Keratinocyte (primary cell): ENCODE measurements at regions not wholly inside any gene's neighbourhood (a gene's known extent, or its start where the extent isn't known, plus 50 kb on each side); places are given as distances from the start of the nearest gene placed in this dataset.

Experiments used
- DNase-seq: peaks from one replicate; pipeline ENCODE4 v3.0.0-alpha.2; 2011; ENCODE audit warnings: low read depth, missing footprints, low spot score
- FAIRE-seq: peaks from 2 replicates; lab custom pipeline; 2011; peaks lifted over from hg19 to GRCh38; lab: Jason Lieb, UNC
- H2AFZ ChIP-seq: 2 replicates; pipeline ENCODE4 v1.6.0; 2012; ENCODE audit warnings: low read length, control low read depth, inconsistent platforms; ENCODE audit not compliant: control insufficient read depth
- H3K27ac ChIP-seq: 2 replicates; pipeline ENCODE4 v1.5.1; 2011; ENCODE audit warnings: low read length; ENCODE audit not compliant: control insufficient read depth, insufficient read depth
- H3K27me3 ChIP-seq: 3 replicates; pipeline ENCODE4 v1.6.0; 2011; ENCODE audit warnings: low read length; ENCODE audit not compliant: control insufficient read depth, insufficient read depth; ENCODE audit errors: extremely low read depth
- H3K36me3 ChIP-seq, 2 experiments: 2 replicates in 1 of 2; 3 replicates in 1 of 2; pipeline ENCODE4 v1.5.1; 2011; ENCODE audit warnings: low read length in 2 of 2, mild to moderate bottlenecking in 1 of 2; ENCODE audit not compliant: control insufficient read depth in 2 of 2, insufficient read depth in 2 of 2; ENCODE audit errors: extremely low read depth in 1 of 2
- H3K4me1 ChIP-seq: 3 replicates; pipeline ENCODE4 v1.5.1; 2011; ENCODE audit warnings: low read length; ENCODE audit not compliant: control insufficient read depth, insufficient read depth; ENCODE audit errors: extremely low read depth
- H3K4me2 ChIP-seq: 3 replicates; pipeline ENCODE4 v1.6.0; 2011; ENCODE audit warnings: low read depth, low read length; ENCODE audit not compliant: control insufficient read depth, insufficient read depth; ENCODE audit errors: extremely low read depth
- H3K4me3 ChIP-seq, 3 experiments: fragments of 200-600 bp in 1 of 3; sonication (generic) in 1 of 3; 2 replicates in 2 of 3; 3 replicates in 1 of 3; pipeline ENCODE4 v1.5.1; 2011 to 2016; ENCODE audit warnings: low read length in 3 of 3, mild to moderate bottlenecking in 3 of 3, control low read depth in 2 of 3, inconsistent platforms in 1 of 3, low read depth in 1 of 3, mixed read lengths in 1 of 3, mixed run types in 1 of 3, moderate library complexity in 1 of 3; ENCODE audit not compliant: control insufficient read depth in 2 of 3, insufficient read depth in 2 of 3; ENCODE audit errors: extremely low read depth in 1 of 3
- H3K79me2 ChIP-seq: 2 replicates; pipeline ENCODE4 v1.6.0; 2012; ENCODE audit warnings: low read length; ENCODE audit not compliant: control insufficient read depth, insufficient read depth
- H3K9ac ChIP-seq: 3 replicates; pipeline ENCODE4 v1.6.0; 2011; ENCODE audit warnings: low read length; ENCODE audit not compliant: control insufficient read depth, insufficient read depth; ENCODE audit errors: extremely low read depth
- H3K9me1 ChIP-seq: 3 replicates; pipeline ENCODE4 v1.6.0; 2011; ENCODE audit warnings: low read length; ENCODE audit not compliant: control insufficient read depth, insufficient read depth; ENCODE audit errors: extremely low read depth
- H3K9me3 ChIP-seq: 2 replicates; pipeline ENCODE4 v1.5.1; 2012; ENCODE audit warnings: low read depth, low read length; ENCODE audit not compliant: control insufficient read depth
- H4K20me1 ChIP-seq: 3 replicates; pipeline ENCODE4 v1.6.0; 2011; ENCODE audit warnings: low read length; ENCODE audit not compliant: control insufficient read depth, insufficient read depth; ENCODE audit errors: extremely low read depth
- EZH2 ChIP-seq: IDR thresholded peaks from one replicate; pipeline ENCODE4 v1.6.1; 2012; ENCODE audit warnings: inconsistent platforms, mild to moderate bottlenecking, low read length, moderate library complexity
- dilution Hi-C: fragments of 300-500 bp; cut with MboI; formaldehyde crosslinking; loops from one replicate; pipeline ENCODE4 v1.7.0; 2020; ENCODE audit warnings: low sequenced_read_pairs; ENCODE audit not compliant: extremely low pct_ligation_motif_present
- TF ChIP-seq, protein P1 (sequence below), 3 experiments: IDR thresholded peaks in 1 of 3; conservative IDR thresholded peaks in 1 of 3; optimal IDR thresholded peaks in 1 of 3; 2 replicates in 2 of 3; 3 replicates in 1 of 3; pipeline versions ENCODE3 to v1.5.1; 2011; ENCODE audit warnings: low read length in 3 of 3, mild to moderate bottlenecking in 3 of 3, moderate library complexity in 2 of 3, control low read depth in 1 of 3, inconsistent platforms in 1 of 3; ENCODE audit not compliant: insufficient read depth in 2 of 3; ENCODE audit errors: extremely low read depth in 1 of 3

- no peak overlapping the region for H3K27ac ChIP-seq
- no peaks in the 10 kb centered on the region for H3K9me1 ChIP-seq
- no peak overlapping the region for H3K9ac ChIP-seq
- H3K36me3 ChIP-seq = no peaks in the 10 kb centered on the region
- no peak overlapping the region for H2AFZ ChIP-seq
- H3K27me3 ChIP-seq = peaks cover 6% of the 10 kb centered on the region
- no peak for FAIRE-seq
- no peaks in the 10 kb centered on the region for H3K4me1 ChIP-seq
- DNase-seq = no peak
- no peaks in the 10 kb centered on the region for H3K79me2 ChIP-seq
- dilution Hi-C loops = no loop called here
- no peak for TF ChIP-seq EZH2
- TF ChIP-seq, protein P1, sequence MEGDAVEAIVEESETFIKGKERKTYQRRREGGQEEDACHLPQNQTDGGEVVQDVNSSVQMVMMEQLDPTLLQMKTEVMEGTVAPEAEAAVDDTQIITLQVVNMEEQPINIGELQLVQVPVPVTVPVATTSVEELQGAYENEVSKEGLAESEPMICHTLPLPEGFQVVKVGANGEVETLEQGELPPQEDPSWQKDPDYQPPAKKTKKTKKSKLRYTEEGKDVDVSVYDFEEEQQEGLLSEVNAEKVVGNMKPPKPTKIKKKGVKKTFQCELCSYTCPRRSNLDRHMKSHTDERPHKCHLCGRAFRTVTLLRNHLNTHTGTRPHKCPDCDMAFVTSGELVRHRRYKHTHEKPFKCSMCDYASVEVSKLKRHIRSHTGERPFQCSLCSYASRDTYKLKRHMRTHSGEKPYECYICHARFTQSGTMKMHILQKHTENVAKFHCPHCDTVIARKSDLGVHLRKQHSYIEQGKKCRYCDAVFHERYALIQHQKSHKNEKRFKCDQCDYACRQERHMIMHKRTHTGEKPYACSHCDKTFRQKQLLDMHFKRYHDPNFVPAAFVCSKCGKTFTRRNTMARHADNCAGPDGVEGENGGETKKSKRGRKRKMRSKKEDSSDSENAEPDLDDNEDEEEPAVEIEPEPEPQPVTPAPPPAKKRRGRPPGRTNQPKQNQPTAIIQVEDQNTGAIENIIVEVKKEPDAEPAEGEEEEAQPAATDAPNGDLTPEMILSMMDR (optimal IDR thresholded peaks at IDR 0.05 in 1 of 3, IDR thresholded peaks at IDR 0.05 in 1 of 3, conservative IDR thresholded peaks at IDR 0.05 in 1 of 3; ENCODE audit: extremely low read depth in 1 of 3, insufficient read depth in 2 of 3, low read length in 3 of 3) = no peak
- no peaks in the 10 kb centered on the region for H3K9me3 ChIP-seq
- no peak overlapping the region for H3K4me3 ChIP-seq
- H4K20me1 ChIP-seq = no peaks in the 10 kb centered on the region
- H3K4me2 ChIP-seq = no peak overlapping the region
These were observed 109.5 kb downstream of the TENT4A start for GRCh38 chr5:6822556-6823343.

- no peak for TF ChIP-seq EZH2
- TF ChIP-seq, protein P1 (optimal IDR thresholded peaks at IDR 0.05 in 1 of 3, IDR thresholded peaks at IDR 0.05 in 1 of 3, conservative IDR thresholded peaks at IDR 0.05 in 1 of 3; ENCODE audit: extremely low read depth in 1 of 3, insufficient read depth in 2 of 3, low read length in 3 of 3) = no peak
- Histone ChIP-seq H3K9ac (no peak overlapping the region), H2AFZ (no peak overlapping the region), H3K79me2 (no peaks in the 10 kb centered on the region), H3K36me3 (no peaks in the 10 kb centered on the region), H3K9me1 (no peaks in the 10 kb centered on the region), H3K4me1 (no peaks in the 10 kb centered on the region), H3K27ac (no peak overlapping the region), H3K4me3 (no peak overlapping the region), H3K9me3 (no peaks in the 10 kb centered on the region), H4K20me1 (no peaks in the 10 kb centered on the region), H3K27me3 (peaks cover 6% of the 10 kb centered on the region), H3K4me2 (no peak overlapping the region)
- FAIRE-seq (no peak), DNase-seq (no peak)
- dilution Hi-C loops = no loop called here
These were observed 110.8 kb downstream of the TENT4A start for GRCh38 chr5:6823996-6824395.
